HG02870 (cell line): ENCODE measurements at regions not wholly inside any gene's neighbourhood (a gene's known extent, or its start where the extent isn't known, plus 50 kb on each side); places are given as distances from the start of the nearest gene placed in this dataset.
"Not testable (repeated sequence)": the region's sequence is repeated elsewhere in the genome, so short reads cannot be mapped to it uniquely, and the experiment has no call there.

Source experiments
- ATAC-seq: cut with Tn5 transposase; IDR thresholded peaks from one replicate; pipeline ENCODE4 v1.9.1; 2021; ENCODE audit warnings: mild to moderate bottlenecking, moderate library complexity; ENCODE audit not compliant: unreplicated experiment

GRCh38 chr14:84068288-84068687, 1461.7 kb upstream of the FLRT2 start:
- ATAC-seq, result no peak

- no peak for ATAC-seq
Observed at GRCh38 chr14:84071061-84071460, 1458.9 kb upstream of the FLRT2 start.

GRCh38 chr14:84074626-84075025, 1455.3 kb upstream of the FLRT2 start:
- ATAC-seq, result no peak

- ATAC-seq, result no peak
Observed at GRCh38 chr14:84080944-84081343, 1449.0 kb upstream of the FLRT2 start.

- ATAC-seq, result no peak
Observed at GRCh38 chr14:84084056-84084630, 1445.8 kb upstream of the FLRT2 start.

GRCh38 chr14:84085493-84085892, 1444.5 kb upstream of the FLRT2 start:
- no peak for ATAC-seq

- ATAC-seq, result no peak
Observed at GRCh38 chr14:84086714-84087113, 1443.2 kb upstream of the FLRT2 start.

- ATAC-seq, result no peak
Observed at GRCh38 chr14:84087986-84088531, 1441.9 kb upstream of the FLRT2 start.

GRCh38 chr14:84090837-84091236, 1439.1 kb upstream of the FLRT2 start:
- no peak for ATAC-seq

GRCh38 chr14:84095681-84096080, 1434.3 kb upstream of the FLRT2 start:
- ATAC-seq, result no peak

- no peak for ATAC-seq
Observed at GRCh38 chr14:84098261-84098660, 1431.7 kb upstream of the FLRT2 start.

GRCh38 chr14:84099560-84099959, 1430.4 kb upstream of the FLRT2 start:
- not testable (repeated sequence) for ATAC-seq

GRCh38 chr14:84107835-84108343, 1422.1 kb upstream of the FLRT2 start:
- no peak for ATAC-seq

GRCh38 chr14:84108746-84109457, 1421.0 kb upstream of the FLRT2 start:
- no peak for ATAC-seq

- no peak for ATAC-seq
Observed at GRCh38 chr14:84112589-84112988, 1417.4 kb upstream of the FLRT2 start.

- no peak for ATAC-seq
Observed at GRCh38 chr14:84125676-84126075, 1404.3 kb upstream of the FLRT2 start.

- ATAC-seq, result no peak
Observed at GRCh38 chr14:84127495-84127894, 1402.4 kb upstream of the FLRT2 start.

GRCh38 chr14:84128050-84128449, 1401.9 kb upstream of the FLRT2 start:
- no peak for ATAC-seq

GRCh38 chr14:84129007-84129406, 1400.9 kb upstream of the FLRT2 start:
- no peak for ATAC-seq

GRCh38 chr14:84129941-84130340, 1400.0 kb upstream of the FLRT2 start:
- no peak for ATAC-seq

- ATAC-seq, result no peak
Observed at GRCh38 chr14:84131924-84132323, 1398.0 kb upstream of the FLRT2 start.

- ATAC-seq, result no peak
Observed at GRCh38 chr14:84144166-84144565, 1385.8 kb upstream of the FLRT2 start.
